MM.1S (cell line): ENCODE measurements at regions not wholly inside any gene's neighbourhood (a gene's known extent, or its start where the extent isn't known, plus 50 kb on each side); places are given as distances from the start of the nearest gene placed in this dataset.

ENCODE experiments used
- DNase-seq: peaks from one replicate; pipeline ENCODE4 v3.0.0-alpha.2; 2015
- H2AFZ ChIP-seq: fragments of 300-600 bp; sonication (generic); 2 replicates; pipeline ENCODE4 v1.6.0; 2016; ENCODE audit warnings: antibody characterized with exemption, low read length
- H3F3A ChIP-seq: fragments of 300-600 bp; sonication (generic); 2 replicates; pipeline ENCODE4 v1.6.1; 2016; ENCODE audit warnings: mild to moderate bottlenecking, antibody characterized with exemption, low read length, moderate library complexity, mixed read lengths; ENCODE audit not compliant: insufficient read depth
- H3K27ac ChIP-seq: fragments of 300-600 bp; sonication (generic); 2 replicates; pipeline ENCODE4 v1.5.1; 2016; ENCODE audit warnings: mild to moderate bottlenecking, low read length
- H3K27me3 ChIP-seq: fragments of 300-600 bp; sonication (generic); replicated peaks from 2 replicates; pipeline ENCODE4 v1.6.0; 2016; ENCODE audit warnings: low read length; ENCODE audit not compliant: insufficient read depth
- H3K36me3 ChIP-seq: fragments of 300-600 bp; sonication (generic); replicated peaks from 2 replicates; pipeline ENCODE4 v1.6.1; 2016; ENCODE audit warnings: mild to moderate bottlenecking, low read length, mixed read lengths; ENCODE audit not compliant: insufficient read depth
- H3K4me1 ChIP-seq: fragments of 300-600 bp; sonication (generic); 2 replicates; pipeline ENCODE4 v1.6.1; 2016; ENCODE audit warnings: low read length, mixed read lengths
- H3K4me2 ChIP-seq: fragments of 300-600 bp; sonication (generic); 2 replicates; pipeline ENCODE4 v1.6.0; 2016; ENCODE audit warnings: low read depth, low read length
- H3K4me3 ChIP-seq: fragments of 300-600 bp; sonication (generic); 2 replicates; pipeline ENCODE4 v1.5.1; 2016; ENCODE audit warnings: low read length, mixed read lengths
- H3K79me2 ChIP-seq: fragments of 300-600 bp; sonication (generic); 2 replicates; pipeline ENCODE4 v1.6.1; 2016; ENCODE audit warnings: mixed run types, low read length, mixed read lengths
- H3K9ac ChIP-seq: fragments of 300-600 bp; sonication (generic); 2 replicates; pipeline ENCODE4 v1.6.1; 2016; ENCODE audit warnings: low read length, mixed read lengths
- H3K9me2 ChIP-seq: fragments of 300-600 bp; sonication (generic); replicated peaks from 2 replicates; pipeline ENCODE4 v1.6.1; 2016; ENCODE audit warnings: mild to moderate bottlenecking, low read length, mixed read lengths; ENCODE audit not compliant: insufficient read depth
- H3K9me3 ChIP-seq: fragments of 300-600 bp; sonication (generic); replicated peaks from 2 replicates; pipeline ENCODE4 v1.6.1; 2016; ENCODE audit warnings: mild to moderate bottlenecking, low read length, mixed read lengths; ENCODE audit not compliant: insufficient read depth
- H4K20me1 ChIP-seq: fragments of 300-600 bp; sonication (generic); 2 replicates; pipeline ENCODE4 v1.6.1; 2016; ENCODE audit warnings: mild to moderate bottlenecking, low read length, moderate library complexity, mixed read lengths; ENCODE audit not compliant: insufficient read depth
- EZH2 ChIP-seq: fragments of 300-600 bp; sonication (generic); optimal IDR thresholded peaks from 2 replicates; pipeline ENCODE3; 2017; ENCODE audit warnings: low read depth, mild to moderate bottlenecking, antibody characterized with exemption, low read length, mixed read lengths
- EZH2phosphoT487 ChIP-seq: fragments of 300-600 bp; sonication (generic); IDR thresholded peaks from 2 replicates; pipeline ENCODE4 v1.6.1; 2018; ENCODE audit warnings: antibody characterized with exemption, low read length
- TF ChIP-seq, protein P1 (sequence below): fragments of 300-600 bp; sonication (generic); IDR thresholded peaks from 2 replicates; pipeline ENCODE4 v1.5.1; 2016; ENCODE audit warnings: antibody characterized with exemption, low read length, mixed read lengths

DNA sequence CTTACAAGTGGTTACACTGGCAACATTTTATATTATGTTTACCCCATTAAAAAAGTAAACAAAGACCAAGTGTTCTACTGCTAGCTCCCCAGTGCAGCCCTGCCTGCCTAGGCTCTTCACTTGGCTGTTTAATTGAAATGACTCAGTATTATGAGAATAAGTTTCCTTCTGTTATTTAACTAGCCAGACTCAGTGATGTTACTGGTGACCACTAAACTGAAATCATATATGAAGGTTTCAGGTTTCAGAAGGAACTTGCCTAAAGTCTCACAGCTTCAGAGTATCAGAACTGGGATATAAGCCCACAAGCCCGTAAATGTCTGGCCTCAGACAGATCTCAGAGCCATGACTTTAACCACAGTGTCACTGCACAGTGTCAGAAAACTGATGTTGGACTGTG, 66.8 kb upstream of the EXOC4 start:
- H3K9me3 ChIP-seq = no peaks in the 10 kb centered on the region
- peak; percentile 80 for DNase-seq
- H3K9me2 ChIP-seq = no peaks in the 10 kb centered on the region
- no peak overlapping the region for H3K9ac ChIP-seq
- no peak overlapping the region for H2AFZ ChIP-seq
- no peaks in the 10 kb centered on the region for H3K36me3 ChIP-seq
- H3K4me3 ChIP-seq = no peak overlapping the region
- H3K79me2 ChIP-seq = no peaks in the 10 kb centered on the region
- peaks cover 20% of the 10 kb centered on the region for H3K4me1 ChIP-seq
- H3K27me3 ChIP-seq = no peaks in the 10 kb centered on the region
- no peak for TF ChIP-seq EZH2
- TF ChIP-seq, protein P1, sequence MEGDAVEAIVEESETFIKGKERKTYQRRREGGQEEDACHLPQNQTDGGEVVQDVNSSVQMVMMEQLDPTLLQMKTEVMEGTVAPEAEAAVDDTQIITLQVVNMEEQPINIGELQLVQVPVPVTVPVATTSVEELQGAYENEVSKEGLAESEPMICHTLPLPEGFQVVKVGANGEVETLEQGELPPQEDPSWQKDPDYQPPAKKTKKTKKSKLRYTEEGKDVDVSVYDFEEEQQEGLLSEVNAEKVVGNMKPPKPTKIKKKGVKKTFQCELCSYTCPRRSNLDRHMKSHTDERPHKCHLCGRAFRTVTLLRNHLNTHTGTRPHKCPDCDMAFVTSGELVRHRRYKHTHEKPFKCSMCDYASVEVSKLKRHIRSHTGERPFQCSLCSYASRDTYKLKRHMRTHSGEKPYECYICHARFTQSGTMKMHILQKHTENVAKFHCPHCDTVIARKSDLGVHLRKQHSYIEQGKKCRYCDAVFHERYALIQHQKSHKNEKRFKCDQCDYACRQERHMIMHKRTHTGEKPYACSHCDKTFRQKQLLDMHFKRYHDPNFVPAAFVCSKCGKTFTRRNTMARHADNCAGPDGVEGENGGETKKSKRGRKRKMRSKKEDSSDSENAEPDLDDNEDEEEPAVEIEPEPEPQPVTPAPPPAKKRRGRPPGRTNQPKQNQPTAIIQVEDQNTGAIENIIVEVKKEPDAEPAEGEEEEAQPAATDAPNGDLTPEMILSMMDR = no peak
- TF ChIP-seq EZH2phosphoT487 = no peak
- H3K27ac ChIP-seq = no peak overlapping the region; the same call in 1 of the 2 replicates
- H4K20me1 ChIP-seq = no peaks in the 10 kb centered on the region
- no peak overlapping the region for H3K4me2 ChIP-seq
- no peaks in the 10 kb centered on the region for H3F3A ChIP-seq

DNA sequence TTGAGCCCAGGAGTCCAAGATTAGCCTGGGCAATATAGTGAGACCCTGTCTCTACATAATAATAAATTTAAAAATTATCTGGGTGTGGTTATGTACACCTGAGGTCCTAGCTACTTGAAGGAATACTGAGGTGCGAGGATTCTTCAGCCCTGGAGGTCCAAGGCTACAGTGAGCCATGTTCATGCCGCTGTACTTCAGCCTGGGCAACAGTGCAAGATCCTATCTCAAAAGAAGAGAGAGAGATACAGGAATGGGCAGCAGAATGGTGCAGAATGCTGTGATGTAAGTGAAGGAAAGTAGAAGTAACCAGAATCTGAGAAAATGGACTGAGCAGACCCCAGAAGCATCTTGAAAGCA, 62.7 kb upstream of the EXOC4 start:
- H3K4me3 ChIP-seq = no peak overlapping the region
- TF ChIP-seq, protein P1 = no peak
- TF ChIP-seq EZH2 = no peak

DNA sequence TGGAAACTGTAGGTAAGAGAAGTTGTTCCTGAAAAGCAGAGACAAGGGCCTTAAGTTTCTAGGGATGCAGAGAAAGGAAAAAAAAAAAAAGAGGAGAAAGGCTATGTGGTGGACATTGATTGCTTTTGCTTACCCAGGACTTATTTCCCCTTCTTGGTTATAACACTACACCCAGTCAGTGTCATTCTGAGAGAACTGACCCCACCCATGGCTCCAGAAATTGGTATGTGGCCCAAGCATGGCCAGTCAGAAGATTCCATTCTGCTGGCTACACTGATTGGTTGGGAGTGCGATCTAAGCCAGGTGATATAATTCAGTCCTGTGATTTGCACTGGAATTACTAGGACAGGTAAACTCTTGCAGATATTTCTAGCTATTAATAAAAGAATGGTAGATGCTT, 62.2 kb upstream of the EXOC4 start:
- Histone ChIP-seq H3K4me3 (no peak overlapping the region), H3K27ac (no peak overlapping the region), H2AFZ (no peak overlapping the region), H3K9ac (no peak overlapping the region), H3F3A (no peaks in the 10 kb centered on the region), H3K9me2 (no peaks in the 10 kb centered on the region), H3K4me1 (peaks cover 16% of the 10 kb centered on the region), H3K4me2 (no peak overlapping the region), H3K79me2 (no peaks in the 10 kb centered on the region), H4K20me1 (no peaks in the 10 kb centered on the region), H3K27me3 (no peaks in the 10 kb centered on the region), H3K9me3 (no peaks in the 10 kb centered on the region), H3K36me3 (no peaks in the 10 kb centered on the region)
- TF ChIP-seq EZH2phosphoT487 = no peak
- TF ChIP-seq, protein P1 = no peak
- no peak for TF ChIP-seq EZH2
- DNase-seq = no peak

More for the DNA sequence above, 62.7 kb upstream of the EXOC4 start:
- Histone ChIP-seq H3K9me2 (no peaks in the 10 kb centered on the region), H3K4me2 (no peak overlapping the region), H3K79me2 (no peaks in the 10 kb centered on the region), H2AFZ (no peak overlapping the region), H3K36me3 (no peaks in the 10 kb centered on the region), H3F3A (no peaks in the 10 kb centered on the region), H3K27me3 (no peaks in the 10 kb centered on the region), H3K9me3 (no peaks in the 10 kb centered on the region), H3K4me1 (peaks cover 20% of the 10 kb centered on the region), H4K20me1 (no peaks in the 10 kb centered on the region), H3K9ac (no peak overlapping the region), H3K27ac (no peak overlapping the region)
- DNase-seq = no peak
